ENCODE measurements at regions not wholly inside any gene's neighbourhood (a gene's known extent, or its start where the extent isn't known, plus 50 kb on each side); places are given as distances from the start of the nearest gene placed in this dataset.

DNA sequence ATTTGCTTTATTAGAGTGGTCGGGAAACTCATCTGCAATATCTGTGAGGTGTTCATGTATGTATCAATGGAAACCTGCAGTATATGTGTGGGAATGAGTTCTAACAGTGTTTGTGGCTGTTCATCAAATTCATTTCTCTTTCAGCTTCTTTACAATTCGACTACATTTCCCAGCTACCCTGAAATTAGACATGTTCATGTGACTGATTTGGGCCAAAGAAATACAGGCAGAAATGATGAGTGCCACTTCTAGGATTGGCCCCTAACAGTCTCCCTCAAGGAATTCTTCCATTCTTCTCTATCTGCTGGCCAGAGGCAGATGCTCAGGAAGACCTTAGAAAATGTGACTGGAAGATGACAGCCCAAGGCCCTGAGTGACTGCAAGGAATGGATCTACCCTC, 114.8 kb upstream of the WAC start:
- TF ChIP-seq, protein P1, sequence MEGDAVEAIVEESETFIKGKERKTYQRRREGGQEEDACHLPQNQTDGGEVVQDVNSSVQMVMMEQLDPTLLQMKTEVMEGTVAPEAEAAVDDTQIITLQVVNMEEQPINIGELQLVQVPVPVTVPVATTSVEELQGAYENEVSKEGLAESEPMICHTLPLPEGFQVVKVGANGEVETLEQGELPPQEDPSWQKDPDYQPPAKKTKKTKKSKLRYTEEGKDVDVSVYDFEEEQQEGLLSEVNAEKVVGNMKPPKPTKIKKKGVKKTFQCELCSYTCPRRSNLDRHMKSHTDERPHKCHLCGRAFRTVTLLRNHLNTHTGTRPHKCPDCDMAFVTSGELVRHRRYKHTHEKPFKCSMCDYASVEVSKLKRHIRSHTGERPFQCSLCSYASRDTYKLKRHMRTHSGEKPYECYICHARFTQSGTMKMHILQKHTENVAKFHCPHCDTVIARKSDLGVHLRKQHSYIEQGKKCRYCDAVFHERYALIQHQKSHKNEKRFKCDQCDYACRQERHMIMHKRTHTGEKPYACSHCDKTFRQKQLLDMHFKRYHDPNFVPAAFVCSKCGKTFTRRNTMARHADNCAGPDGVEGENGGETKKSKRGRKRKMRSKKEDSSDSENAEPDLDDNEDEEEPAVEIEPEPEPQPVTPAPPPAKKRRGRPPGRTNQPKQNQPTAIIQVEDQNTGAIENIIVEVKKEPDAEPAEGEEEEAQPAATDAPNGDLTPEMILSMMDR (conservative IDR thresholded peaks at IDR 0.05; ENCODE audit: control insufficient read depth, insufficient read depth, low read depth, low read length) = no peak
- no peak for DNase-seq (ENCODE audit: low read depth)
- H3K4me3 ChIP-seq (ENCODE audit: control insufficient read depth, low read depth, low read length) = no peak overlapping the region

GRCh38 chr10:28425422-28425821, 107.5 kb upstream of the WAC start:
- H3K4me3 ChIP-seq (ENCODE audit: control insufficient read depth, low read depth, low read length) = no peak overlapping the region
- DNase-seq (ENCODE audit: low read depth) = no peak
- TF ChIP-seq, protein P1 (conservative IDR thresholded peaks at IDR 0.05; ENCODE audit: control insufficient read depth, insufficient read depth, low read depth, low read length) = no peak

DNA sequence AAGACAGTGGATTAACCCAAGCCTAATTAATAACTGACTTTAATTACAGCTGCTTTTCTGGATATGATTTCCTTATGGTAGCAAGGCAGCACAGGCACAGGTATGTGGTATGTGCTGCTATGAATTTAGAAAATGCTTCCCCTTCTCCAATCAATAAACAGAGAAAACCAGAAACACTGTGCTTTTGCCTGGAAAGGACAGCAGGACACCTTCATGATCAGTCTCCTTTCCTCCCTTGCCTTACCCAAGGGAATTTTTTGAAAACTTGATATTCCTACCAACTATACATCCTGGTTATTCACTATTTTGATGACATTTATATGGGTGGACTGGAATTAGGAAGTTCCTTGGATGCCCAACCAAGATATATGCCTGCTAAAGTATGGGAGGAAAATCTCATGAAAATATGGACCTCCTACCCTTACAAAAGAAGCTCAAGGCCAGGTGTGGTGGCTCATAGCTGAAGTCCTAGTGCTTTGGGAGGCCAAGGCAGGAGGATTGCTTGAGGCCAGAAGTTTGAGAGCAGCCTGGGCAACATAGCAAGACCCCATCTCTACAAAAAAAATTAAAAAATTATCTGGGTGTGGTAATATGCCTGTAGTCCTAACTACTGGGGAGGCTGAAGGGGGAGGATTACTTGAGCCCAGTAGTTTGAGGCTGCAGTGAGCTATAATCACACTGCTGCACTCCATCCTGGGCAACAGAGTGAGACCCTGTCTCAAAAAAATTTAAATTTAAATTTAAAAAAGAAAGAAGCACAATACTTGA, 106.3 kb upstream of the WAC start:
- TF ChIP-seq, protein P1 (conservative IDR thresholded peaks at IDR 0.05; ENCODE audit: control insufficient read depth, insufficient read depth, low read depth, low read length) = no peak
- H3K4me3 ChIP-seq (ENCODE audit: control insufficient read depth, low read depth, low read length) = no peak overlapping the region
- no peak for DNase-seq (ENCODE audit: low read depth)

DNA sequence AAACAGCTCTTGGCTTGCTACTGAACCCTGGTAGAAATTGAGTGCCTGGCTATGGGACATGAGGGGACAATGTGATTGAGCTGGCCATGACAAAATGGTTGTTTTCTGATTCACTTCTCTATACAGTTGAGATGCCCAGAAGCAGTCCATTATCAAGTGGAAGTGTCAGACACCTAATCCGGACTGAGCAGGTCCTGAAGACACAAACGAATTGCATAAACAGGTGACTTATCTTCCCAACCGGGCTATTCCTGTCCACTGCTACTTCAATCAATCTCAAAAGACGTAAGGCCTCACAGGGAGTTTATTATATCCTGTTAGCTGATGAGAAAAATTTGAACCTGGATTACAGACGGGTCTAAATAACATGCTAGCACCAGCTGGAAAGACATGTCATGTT, 105.5 kb upstream of the WAC start:
- H3K4me3 ChIP-seq (ENCODE audit: control insufficient read depth, low read depth, low read length) = no peak overlapping the region
- TF ChIP-seq, protein P1 (conservative IDR thresholded peaks at IDR 0.05; ENCODE audit: control insufficient read depth, insufficient read depth, low read depth, low read length) = no peak
- DNase-seq (ENCODE audit: low read depth) = no peak

- DNase-seq (ENCODE audit: low read depth) = no peak
- TF ChIP-seq, protein P1 (conservative IDR thresholded peaks at IDR 0.05; ENCODE audit: control insufficient read depth, insufficient read depth, low read depth, low read length) = no peak
- H3K4me3 ChIP-seq (ENCODE audit: control insufficient read depth, low read depth, low read length) = no peak overlapping the region
Measured at GRCh38 chr10:28429045-28429444, 103.9 kb upstream of the WAC start.

GRCh38 chr10:28429573-28430216, 103.2 kb upstream of the WAC start:
- no peak overlapping the region for H3K4me3 ChIP-seq (ENCODE audit: control insufficient read depth, low read depth, low read length)
- DNase-seq (ENCODE audit: low read depth) = peak; percentile 31
- TF ChIP-seq, protein P1 (conservative IDR thresholded peaks at IDR 0.05; ENCODE audit: control insufficient read depth, insufficient read depth, low read depth, low read length) = no peak

Measured in fibroblast of mammary gland (primary cell).